Neural progenitor cell (in vitro differentiated cells): ENCODE measurements at regions not wholly inside any gene's neighbourhood (a gene's known extent, or its start where the extent isn't known, plus 50 kb on each side); places are given as distances from the start of the nearest gene placed in this dataset.
A peak's percentile ranks its signal among the peaks of the same experiment; 100 is the strongest.

Experiments
- DNase-seq: peaks from one replicate; pipeline ENCODE4 v3.0.0-alpha.2; 2016; ENCODE audit warnings: low spot score
- H2AFZ ChIP-seq: fragments of 200-600 bp; sonication (generic); replicated peaks from 2 replicates; pipeline ENCODE4 v1.6.1; 2016; ENCODE audit warnings: antibody characterized with exemption
- H3F3A ChIP-seq: fragments of 200-600 bp; sonication (generic); 2 replicates; pipeline ENCODE4 v1.6.1; 2016; ENCODE audit warnings: antibody characterized with exemption, low read depth
- H3K27ac ChIP-seq: fragments of 200-600 bp; sonication (generic); 2 replicates; pipeline ENCODE4 v1.5.1; 2016; ENCODE audit warnings: mild to moderate bottlenecking
- H3K27me3 ChIP-seq: fragments of 200-600 bp; sonication (generic); 2 replicates; pipeline ENCODE4 v1.6.1; 2016; ENCODE audit warnings: mild to moderate bottlenecking, moderate library complexity
- H3K36me3 ChIP-seq: fragments of 200-600 bp; sonication (generic); 2 replicates; pipeline ENCODE4 v1.5.1; 2016
- H3K4me1 ChIP-seq: fragments of 200-600 bp; sonication (generic); 2 replicates; pipeline ENCODE4 v1.6.1; 2016; ENCODE audit warnings: mixed run types
- H3K4me2 ChIP-seq: fragments of 200-600 bp; sonication (generic); 2 replicates; pipeline ENCODE4 v1.6.1; 2016
- H3K4me3 ChIP-seq: fragments of 200-600 bp; sonication (generic); 2 replicates; pipeline ENCODE4 v1.5.1; 2016
- H3K79me2 ChIP-seq: fragments of 200-600 bp; sonication (generic); 2 replicates; pipeline ENCODE4 v1.6.1; 2016; ENCODE audit warnings: low read depth
- H3K9ac ChIP-seq: fragments of 200-600 bp; sonication (generic); 2 replicates; pipeline ENCODE4 v1.6.1; 2016
- H3K9me3 ChIP-seq: fragments of 200-600 bp; sonication (generic); 2 replicates; pipeline ENCODE4 v1.5.1; 2016; ENCODE audit warnings: low read depth
- H4K20me1 ChIP-seq: fragments of 200-600 bp; sonication (generic); 2 replicates; pipeline ENCODE4 v1.6.1; 2016; ENCODE audit warnings: low read depth
- H3K27ac Mint-ChIP-seq: 3 replicates; pipeline ENCODE4 v1.8.0; 2021; ENCODE audit warnings: mixed read lengths
- H3K27me3 Mint-ChIP-seq: 2 replicates; pipeline ENCODE4 v1.8.0; 2022; ENCODE audit warnings: low read depth, mild to moderate bottlenecking, inconsistent platforms, moderate library complexity, mixed read lengths; ENCODE audit not compliant: insufficient read depth
- H3K36me3 Mint-ChIP-seq: 3 replicates; pipeline ENCODE4 v1.8.0; 2021; ENCODE audit warnings: mixed read lengths
- H3K4me1 Mint-ChIP-seq: 3 replicates; pipeline ENCODE4 v1.8.0; 2021; ENCODE audit warnings: mixed read lengths
- H3K4me3 Mint-ChIP-seq: 3 replicates; pipeline ENCODE4 v1.8.0; 2021; ENCODE audit warnings: mild to moderate bottlenecking, moderate library complexity, mixed read lengths
- H3K9me3 Mint-ChIP-seq: 3 replicates; pipeline ENCODE4 v1.8.0; 2020; ENCODE audit warnings: mixed read lengths
- EZH2 ChIP-seq: fragments of 200-600 bp; sonication (generic); IDR thresholded peaks from 2 replicates; pipeline ENCODE4 v1.6.1; 2017; ENCODE audit warnings: antibody characterized with exemption, mild to moderate bottlenecking, moderate library complexity
- EZH2phosphoT487 ChIP-seq: fragments of 200-600 bp; sonication (generic); IDR thresholded peaks from 2 replicates; pipeline ENCODE4 v1.6.1; 2017; ENCODE audit warnings: antibody characterized with exemption
- TF ChIP-seq, protein P1 (sequence below): fragments of 200-600 bp; sonication (generic); IDR thresholded peaks from 2 replicates; pipeline ENCODE4 v1.5.1; 2017; ENCODE audit warnings: antibody characterized with exemption, mild to moderate bottlenecking

DNA sequence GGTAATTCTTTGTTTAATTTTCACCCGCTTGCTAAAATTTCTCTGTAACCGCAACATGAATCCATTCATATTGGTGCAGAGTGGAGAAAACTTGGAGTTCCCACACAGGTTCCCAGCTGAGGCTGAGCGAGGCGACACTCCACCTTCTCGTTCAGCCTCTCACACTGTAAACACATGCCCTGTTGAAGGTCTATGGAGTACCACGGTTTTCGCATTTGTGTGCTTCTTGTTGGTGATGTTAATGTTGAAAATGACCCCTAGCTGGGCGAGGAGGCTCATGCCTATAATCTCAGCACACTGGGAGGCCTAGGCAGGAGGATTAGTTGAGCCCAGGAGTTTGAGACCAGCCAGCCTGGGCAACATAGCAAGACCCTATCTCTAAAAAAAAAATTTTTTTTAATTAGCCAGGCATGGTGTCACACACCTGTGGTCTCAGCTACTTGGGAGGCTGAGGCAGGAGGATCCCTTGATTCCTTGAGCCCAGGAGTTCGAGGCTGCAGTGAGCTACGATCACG, 67.2 kb downstream of the ARHGEF18 start:
- Histone ChIP-seq H3K4me1 (no peaks in the 10 kb centered on the region), H3K4me2 (no peak overlapping the region), H3K27me3 (no peaks in the 10 kb centered on the region), H3K79me2 (peaks cover 43% of the 10 kb centered on the region), H3F3A (no peaks in the 10 kb centered on the region), H3K36me3 (no peaks in the 10 kb centered on the region), H3K4me3 (no peak overlapping the region), H2AFZ (no peak overlapping the region), H4K20me1 (peaks cover 17% of the 10 kb centered on the region), H3K9me3 (no peaks in the 10 kb centered on the region), H3K27ac (no peak overlapping the region), H3K9ac (no peak overlapping the region)
- TF ChIP-seq EZH2, result no peak
- Mint-ChIP-seq H3K27me3 (peaks cover 2% of the 10 kb centered on the region), H3K4me1 (peaks cover 3% of the 10 kb centered on the region), H3K9me3 (no peaks in the 10 kb centered on the region), H3K27ac (peak overlapping the region; percentile 57), H3K36me3 (peaks cover 8% of the 10 kb centered on the region), H3K4me3 (no peak overlapping the region)
- DNase-seq, result no peak

DNA sequence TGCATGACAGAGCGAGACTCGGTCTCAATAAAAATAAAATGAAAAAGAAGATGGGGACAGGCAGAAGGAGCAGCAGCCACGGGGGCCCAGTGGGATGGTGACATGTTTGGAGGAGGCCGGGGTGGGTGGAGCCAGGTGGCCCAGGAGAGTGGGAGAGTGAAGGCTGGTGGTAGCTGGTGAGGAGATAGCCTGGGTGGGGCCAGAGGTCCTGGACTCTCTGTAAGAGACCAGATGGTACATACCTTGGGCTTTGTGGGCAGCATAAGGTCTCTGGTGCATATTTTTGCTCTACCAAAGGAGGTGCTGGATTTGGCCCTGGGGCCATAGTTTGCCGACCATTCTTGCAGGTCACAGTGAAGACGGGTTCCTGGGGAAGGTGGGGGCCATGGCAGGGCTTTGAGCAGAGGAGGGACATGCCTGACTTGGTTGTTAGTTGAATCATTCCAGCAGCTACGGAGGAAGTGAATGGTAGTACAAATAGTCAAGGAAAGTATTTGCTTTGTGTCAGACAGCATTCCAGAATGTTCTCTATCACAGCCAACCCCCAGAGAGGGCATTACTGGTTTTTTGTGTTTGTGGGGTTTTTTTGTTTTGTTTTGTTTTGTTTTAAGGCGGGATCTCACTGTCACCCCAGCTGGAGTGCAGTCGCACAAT, 69.1 kb downstream of the ARHGEF18 start:
- peaks cover 37% of the 10 kb centered on the region for H3K79me2 ChIP-seq
- Mint-ChIP-seq H3K36me3 (peaks cover 4% of the 10 kb centered on the region), H3K27ac (peak overlapping the region; percentile 93), H3K4me1 (peaks cover 3% of the 10 kb centered on the region), H3K9me3 (no peaks in the 10 kb centered on the region), H3K27me3 (peaks cover 2% of the 10 kb centered on the region), H3K4me3 (no peak overlapping the region)
- no peak overlapping the region for H2AFZ ChIP-seq
- H3F3A ChIP-seq, result no peaks in the 10 kb centered on the region
- H3K27ac ChIP-seq, result no peak overlapping the region
- DNase-seq, result no peak
- H3K4me2 ChIP-seq, result no peak overlapping the region
- no peaks in the 10 kb centered on the region for H3K9me3 ChIP-seq
- H3K9ac ChIP-seq, result no peak overlapping the region
- no peaks in the 10 kb centered on the region for H3K27me3 ChIP-seq
- no peak overlapping the region for H3K4me3 ChIP-seq
- TF ChIP-seq EZH2phosphoT487, result no peak
- TF ChIP-seq, protein P1, sequence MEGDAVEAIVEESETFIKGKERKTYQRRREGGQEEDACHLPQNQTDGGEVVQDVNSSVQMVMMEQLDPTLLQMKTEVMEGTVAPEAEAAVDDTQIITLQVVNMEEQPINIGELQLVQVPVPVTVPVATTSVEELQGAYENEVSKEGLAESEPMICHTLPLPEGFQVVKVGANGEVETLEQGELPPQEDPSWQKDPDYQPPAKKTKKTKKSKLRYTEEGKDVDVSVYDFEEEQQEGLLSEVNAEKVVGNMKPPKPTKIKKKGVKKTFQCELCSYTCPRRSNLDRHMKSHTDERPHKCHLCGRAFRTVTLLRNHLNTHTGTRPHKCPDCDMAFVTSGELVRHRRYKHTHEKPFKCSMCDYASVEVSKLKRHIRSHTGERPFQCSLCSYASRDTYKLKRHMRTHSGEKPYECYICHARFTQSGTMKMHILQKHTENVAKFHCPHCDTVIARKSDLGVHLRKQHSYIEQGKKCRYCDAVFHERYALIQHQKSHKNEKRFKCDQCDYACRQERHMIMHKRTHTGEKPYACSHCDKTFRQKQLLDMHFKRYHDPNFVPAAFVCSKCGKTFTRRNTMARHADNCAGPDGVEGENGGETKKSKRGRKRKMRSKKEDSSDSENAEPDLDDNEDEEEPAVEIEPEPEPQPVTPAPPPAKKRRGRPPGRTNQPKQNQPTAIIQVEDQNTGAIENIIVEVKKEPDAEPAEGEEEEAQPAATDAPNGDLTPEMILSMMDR, result no peak
- TF ChIP-seq EZH2, result no peak
- no peaks in the 10 kb centered on the region for H3K4me1 ChIP-seq
- no peaks in the 10 kb centered on the region for H3K36me3 ChIP-seq
- peaks cover 17% of the 10 kb centered on the region for H4K20me1 ChIP-seq

DNA sequence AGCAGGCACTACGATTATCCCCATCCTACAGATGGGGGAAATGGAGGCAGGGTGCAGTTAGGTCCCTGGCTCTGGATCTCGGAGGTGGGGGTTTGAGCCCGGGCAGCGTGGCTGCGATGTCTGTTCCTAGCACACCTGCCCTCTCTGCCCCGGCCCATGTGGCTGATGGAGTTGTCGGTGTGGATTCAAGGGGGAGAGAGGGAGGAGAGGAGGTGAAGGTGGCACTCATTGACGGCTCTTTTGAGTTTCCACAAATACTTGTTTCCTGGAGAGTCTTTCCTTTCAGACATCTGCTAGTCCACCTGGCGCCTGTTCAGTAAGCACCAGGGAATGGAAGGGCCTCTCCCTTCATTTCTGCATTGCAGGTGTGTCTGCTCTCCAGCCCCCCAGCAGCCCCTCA, 69.9 kb downstream of the ARHGEF18 start:
- no peaks in the 10 kb centered on the region for H3K36me3 ChIP-seq
- no peak for DNase-seq
- no peaks in the 10 kb centered on the region for H3K4me1 ChIP-seq
- peaks cover 32% of the 10 kb centered on the region for H3K79me2 ChIP-seq
- no peaks in the 10 kb centered on the region for H3K9me3 Mint-ChIP-seq
- H3K4me3 ChIP-seq, result no peak overlapping the region
- peaks cover 2% of the 10 kb centered on the region for H3K27me3 Mint-ChIP-seq
- H3K9ac ChIP-seq, result no peak overlapping the region
- no peaks in the 10 kb centered on the region for H3K9me3 ChIP-seq
- no peak overlapping the region for H3K4me2 ChIP-seq
- no peaks in the 10 kb centered on the region for H3F3A ChIP-seq
- no peak overlapping the region for H3K27ac ChIP-seq
- H3K36me3 Mint-ChIP-seq, result peaks cover 2% of the 10 kb centered on the region
- H3K27me3 ChIP-seq, result no peaks in the 10 kb centered on the region
- TF ChIP-seq EZH2 (no peak), EZH2phosphoT487 (no peak)
- TF ChIP-seq, protein P1, result no peak
- H2AFZ ChIP-seq, result no peak overlapping the region
- H3K4me1 Mint-ChIP-seq, result peaks cover 3% of the 10 kb centered on the region
- H3K4me3 Mint-ChIP-seq, result no peak overlapping the region
- H4K20me1 ChIP-seq, result peaks cover 17% of the 10 kb centered on the region
- H3K27ac Mint-ChIP-seq, result no peak overlapping the region

DNA sequence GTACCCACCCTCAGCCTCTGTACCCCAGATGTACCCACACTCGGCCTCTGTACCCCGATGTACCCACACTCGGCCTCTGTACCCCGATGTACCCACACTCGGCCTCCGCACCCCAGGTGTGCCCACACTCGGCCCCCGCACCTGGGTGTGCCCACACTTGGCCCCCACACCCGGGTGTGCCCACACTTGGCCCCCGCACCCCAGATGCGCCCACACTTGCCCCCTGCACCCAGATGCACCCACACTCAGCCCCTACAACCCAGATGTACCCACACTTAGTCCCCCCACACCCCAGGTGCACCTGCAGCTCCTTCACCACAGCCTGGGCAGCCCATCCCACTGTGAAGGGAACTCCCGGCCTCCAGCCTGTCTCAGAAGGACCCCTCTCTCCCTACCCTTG, 69.7 kb downstream of the PEX11G start:
- H3K9me3 Mint-ChIP-seq, result no peaks in the 10 kb centered on the region
- H3K36me3 Mint-ChIP-seq, result no peaks in the 10 kb centered on the region
- Histone ChIP-seq H2AFZ (no peak overlapping the region), H4K20me1 (peaks cover 14% of the 10 kb centered on the region), H3K27me3 (no peaks in the 10 kb centered on the region), H3K4me2 (no peak overlapping the region), H3F3A (no peaks in the 10 kb centered on the region), H3K9ac (no peak overlapping the region), H3K4me1 (no peaks in the 10 kb centered on the region), H3K4me3 (no peak overlapping the region), H3K79me2 (peaks cover 27% of the 10 kb centered on the region), H3K36me3 (no peaks in the 10 kb centered on the region), H3K9me3 (no peaks in the 10 kb centered on the region), H3K27ac (no peak overlapping the region)
- TF ChIP-seq EZH2phosphoT487 (no peak), EZH2 (no peak)
- TF ChIP-seq, protein P1, result no peak
- H3K4me3 Mint-ChIP-seq, result no peak overlapping the region
- no peak overlapping the region for H3K27ac Mint-ChIP-seq
- H3K27me3 Mint-ChIP-seq, result peaks cover 2% of the 10 kb centered on the region
- DNase-seq, result no peak
- H3K4me1 Mint-ChIP-seq, result peaks cover 3% of the 10 kb centered on the region
